Upper lobe of left lung (tissue), 6 donors: ENCODE measurements at regions not wholly inside any gene's neighbourhood (a gene's known extent, or its start where the extent isn't known, plus 50 kb on each side); places are given as distances from the start of the nearest gene placed in this dataset.

Source experiments
- ATAC-seq, 2 donors: fragments of 200-7000 bp; cut with Tn5 transposase; one replicate each; pipeline ENCODE4 v1.9.1; 2022; ENCODE audit warnings: mild to moderate bottlenecking in 2 of 2, moderate library complexity in 2 of 2; ENCODE audit not compliant: low FRiP score in 2 of 2
- DNase-seq, 2 donors: peaks; one replicate each; pipeline ENCODE4 v3.0.0-alpha.2; 2019 to 2020
- H3K27ac ChIP-seq, 4 donors: fragments of 200-600 bp; sonication (generic); one replicate each; pipeline ENCODE4 v1.5.1; 2016 to 2019
- H3K27me3 ChIP-seq, 4 donors: fragments of 200-600 bp; sonication (generic); one replicate each; pipeline ENCODE4 v1.5.1; 2017 to 2019
- H3K36me3 ChIP-seq, 4 donors: fragments of 200-600 bp; sonication (generic); one replicate each; pipeline ENCODE4 v1.5.1; 2016 to 2019
- H3K4me1 ChIP-seq, 4 donors: fragments of 200-600 bp; sonication (generic); one replicate each; pipeline ENCODE4 v1.5.1; 2018 to 2019
- H3K4me3 ChIP-seq, 4 donors: fragments of 200-600 bp; sonication (generic); one replicate each; pipeline ENCODE4 v1.5.1; 2017 to 2019; ENCODE audit warnings: mild to moderate bottlenecking in 2 of 4, moderate library complexity in 1 of 4
- H3K9me3 ChIP-seq, 4 donors: fragments of 200-600 bp; sonication (generic); one replicate each; pipeline ENCODE4 v1.5.1; 2018 to 2019
- EP300 ChIP-seq, 4 donors: sonication (generic); formaldehyde crosslinking; IDR thresholded peaks; one replicate each; pipeline ENCODE4 v1.5.1; 2017; ENCODE audit warnings: antibody characterized with exemption in 4 of 4, control low read depth in 2 of 4
- POLR2A ChIP-seq, 4 donors: fragments of 450-650 bp; IDR thresholded peaks; one replicate each; pipeline ENCODE4 v1.5.1; 2016 to 2017; ENCODE audit warnings: antibody characterized with exemption in 4 of 4, mild to moderate bottlenecking in 2 of 4
- POLR2AphosphoS5 ChIP-seq, 2 donors: sonication (generic); formaldehyde crosslinking; IDR thresholded peaks; one replicate each; pipeline ENCODE4 v1.5.1; 2017; ENCODE audit warnings: antibody characterized with exemption in 2 of 2
- WGBS, 2 donors: methylation state at CpG; one replicate each; pipeline ENCODE4 v1.1.5; 2017 to 2018; 5-methylcytosine and 5-hydroxymethylcytosine counted together
- TF ChIP-seq, protein P1 (sequence below), 6 experiments: fragments of 450-650 bp in 4 of 6; fragments of 200-600 bp in 2 of 6; sonication (generic) in 2 of 6; IDR thresholded peaks; one replicate each; pipeline ENCODE4 v1.5.1; 2016 to 2019; ENCODE audit warnings: antibody characterized with exemption in 6 of 6
- donor health status: DM: no; HTN: no; CAD: no; lungs with moderate emphysema.
- donor health status: DM: no; HTN: yes; CAD: no; lungs with severe emphysema.

DNA sequence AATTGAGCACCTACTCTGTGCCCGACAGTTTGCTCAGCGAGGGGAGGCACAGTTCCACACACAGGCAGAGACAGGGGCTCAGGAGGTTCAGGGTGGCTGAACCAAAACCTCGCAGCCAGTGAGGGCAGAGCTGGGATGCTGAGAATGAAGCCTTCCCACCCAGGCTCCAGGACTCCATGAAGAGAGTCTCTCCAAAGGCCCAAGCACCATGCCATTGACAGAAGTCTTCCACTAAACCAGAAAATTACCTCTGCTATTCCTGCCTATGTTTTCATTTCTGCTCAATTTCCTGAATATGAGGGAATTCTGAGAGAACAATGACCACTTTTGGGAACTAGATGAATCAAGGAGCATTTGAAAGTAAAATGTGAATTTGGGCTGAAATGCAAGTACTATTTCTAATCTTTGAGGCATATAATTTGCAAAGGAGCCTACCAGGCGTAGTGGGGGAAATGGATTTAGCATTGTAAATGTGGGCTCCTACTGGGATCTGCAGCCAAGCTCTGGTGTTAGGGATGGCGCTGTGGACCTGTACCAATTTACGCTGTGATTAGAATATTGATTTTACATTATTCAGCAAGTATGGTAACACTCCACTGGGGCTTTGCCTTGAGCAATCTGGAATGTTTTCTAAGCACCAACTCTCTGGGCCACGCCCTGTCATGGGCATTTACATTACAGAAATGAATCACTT is 91.9 kb downstream of the DRD1 start:
- Histone ChIP-seq H3K27ac (no peak overlapping the region), H3K36me3 (no peaks in the 10 kb centered on the region), H3K27me3 (no peaks in the 10 kb centered on the region), H3K9me3 (no peaks in the 10 kb centered on the region), H3K4me3 (no peak overlapping the region), H3K4me1 (no peaks in the 10 kb centered on the region)
- DNase-seq (no peak), ATAC-seq (no peak)
- 87 to 89% methylated on average over 7 of the region's 7 CpGs for WGBS, 2 donors
- TF ChIP-seq, protein P1, sequence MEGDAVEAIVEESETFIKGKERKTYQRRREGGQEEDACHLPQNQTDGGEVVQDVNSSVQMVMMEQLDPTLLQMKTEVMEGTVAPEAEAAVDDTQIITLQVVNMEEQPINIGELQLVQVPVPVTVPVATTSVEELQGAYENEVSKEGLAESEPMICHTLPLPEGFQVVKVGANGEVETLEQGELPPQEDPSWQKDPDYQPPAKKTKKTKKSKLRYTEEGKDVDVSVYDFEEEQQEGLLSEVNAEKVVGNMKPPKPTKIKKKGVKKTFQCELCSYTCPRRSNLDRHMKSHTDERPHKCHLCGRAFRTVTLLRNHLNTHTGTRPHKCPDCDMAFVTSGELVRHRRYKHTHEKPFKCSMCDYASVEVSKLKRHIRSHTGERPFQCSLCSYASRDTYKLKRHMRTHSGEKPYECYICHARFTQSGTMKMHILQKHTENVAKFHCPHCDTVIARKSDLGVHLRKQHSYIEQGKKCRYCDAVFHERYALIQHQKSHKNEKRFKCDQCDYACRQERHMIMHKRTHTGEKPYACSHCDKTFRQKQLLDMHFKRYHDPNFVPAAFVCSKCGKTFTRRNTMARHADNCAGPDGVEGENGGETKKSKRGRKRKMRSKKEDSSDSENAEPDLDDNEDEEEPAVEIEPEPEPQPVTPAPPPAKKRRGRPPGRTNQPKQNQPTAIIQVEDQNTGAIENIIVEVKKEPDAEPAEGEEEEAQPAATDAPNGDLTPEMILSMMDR (IDR thresholded peaks at IDR 0.05) = no peak

DNA sequence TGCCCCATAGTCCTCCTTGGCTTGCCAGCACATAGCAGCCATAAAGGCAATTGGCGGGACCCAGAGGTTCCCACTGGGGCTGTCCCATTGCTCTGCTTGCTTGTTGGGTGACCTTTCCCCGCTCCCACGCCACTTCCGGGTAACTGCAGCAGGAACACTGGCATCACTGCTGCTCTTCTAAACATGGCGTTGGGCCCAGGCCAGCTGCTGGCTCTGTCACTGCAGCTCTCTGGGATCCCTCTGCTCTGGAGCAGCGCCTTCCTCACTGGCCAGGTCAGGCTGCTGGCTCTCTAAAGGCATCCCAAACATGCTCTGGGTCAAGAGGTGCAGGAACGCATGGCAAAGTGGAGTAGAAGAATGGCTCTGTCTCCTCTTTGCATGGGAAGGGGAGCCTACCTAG is 92.9 kb downstream of the DRD1 start:
- Histone ChIP-seq H3K36me3 (no peaks in the 10 kb centered on the region), H3K27me3 (no peaks in the 10 kb centered on the region), H3K9me3 (no peaks in the 10 kb centered on the region), H3K27ac (no peak overlapping the region), H3K4me3 (no peak overlapping the region), H3K4me1 (no peaks in the 10 kb centered on the region)
- 37 to 84% methylated on average over 5 to 7 of the region's 7 CpGs for WGBS, 2 donors
- no peak for DNase-seq
- no peak for ATAC-seq
- no peak for TF ChIP-seq EP300 (IDR thresholded peaks at IDR 0.05)
- TF ChIP-seq POLR2A (IDR thresholded peaks at IDR 0.05) = no peak
- no peak for TF ChIP-seq POLR2AphosphoS5 (IDR thresholded peaks at IDR 0.05)
- TF ChIP-seq, protein P1 (IDR thresholded peaks at IDR 0.05) = no peak

GRCh38 chr5:175347931-175348330 is 96.1 kb downstream of the DRD1 start:
- ATAC-seq (no peak), DNase-seq (no peak)
- TF ChIP-seq POLR2A (IDR thresholded peaks at IDR 0.05) (no peak), POLR2AphosphoS5 (IDR thresholded peaks at IDR 0.05) (no peak), EP300 (IDR thresholded peaks at IDR 0.05) (no peak)
- TF ChIP-seq, protein P1 (IDR thresholded peaks at IDR 0.05) = no peak
- no peak overlapping the region for H3K27ac ChIP-seq
- H3K27me3 ChIP-seq = no peaks in the 10 kb centered on the region
- H3K9me3 ChIP-seq = no peaks in the 10 kb centered on the region
- no peaks in the 10 kb centered on the region for H3K36me3 ChIP-seq
- WGBS, 2 donors = 25 to 36% methylated on average over 1 of the region's 1 CpG
- no peaks in the 10 kb centered on the region for H3K4me1 ChIP-seq
- no peak overlapping the region for H3K4me3 ChIP-seq

GRCh38 chr5:175347027-175347426 is 97.0 kb downstream of the DRD1 start:
- H3K4me1 ChIP-seq = no peaks in the 10 kb centered on the region
- no peaks in the 10 kb centered on the region for H3K9me3 ChIP-seq
- no peaks in the 10 kb centered on the region for H3K36me3 ChIP-seq
- H3K27ac ChIP-seq = no peak overlapping the region
- no peak for TF ChIP-seq POLR2A (IDR thresholded peaks at IDR 0.05)
- TF ChIP-seq, protein P1 (IDR thresholded peaks at IDR 0.05) = no peak
- no peak for TF ChIP-seq EP300 (IDR thresholded peaks at IDR 0.05)
- TF ChIP-seq POLR2AphosphoS5 (IDR thresholded peaks at IDR 0.05) = no peak
- WGBS, 2 donors = 27 to 41% methylated on average over 5 of the region's 5 CpGs
- no peak overlapping the region for H3K4me3 ChIP-seq
- H3K27me3 ChIP-seq = no peaks in the 10 kb centered on the region
- DNase-seq (no peak), ATAC-seq (no peak)
